ENCODE measurements at regions not wholly inside any gene's neighbourhood (a gene's known extent, or its start where the extent isn't known, plus 50 kb on each side); places are given as distances from the start of the nearest gene placed in this dataset.

GRCh38 chr15:91523596-91523995 lies 329.9 kb upstream of the SLCO3A1 start:
- ATAC-seq (ENCODE audit: low read depth): no peak
- Mint-ChIP-seq H3K36me3 (ENCODE audit: low read depth) (no peaks in the 10 kb centered on the region), H3K4me1 (no peaks in the 10 kb centered on the region), H3K27ac (no peak overlapping the region), H3K4me3 (no peak overlapping the region), H3K9me3 (no peaks in the 10 kb centered on the region), H3K27me3 (peaks cover 10% of the 10 kb centered on the region)
- DNase-seq: no peak
- ChIA-PET POLR2A (no interaction called here), CTCF (no interaction called here)
- intact Hi-C loops (cut with micrococcal nuclease): no loop called here
- no peak for TF ChIP-seq CTCF (IDR thresholded peaks at IDR 0.05)

GRCh38 chr15:91524534-91524933 lies 329.0 kb upstream of the SLCO3A1 start:
- peaks cover 10% of the 10 kb centered on the region for H3K27me3 Mint-ChIP-seq
- intact Hi-C loops (cut with micrococcal nuclease): no loop called here
- ATAC-seq (ENCODE audit: low read depth) (no peak), DNase-seq (no peak)
- ChIA-PET POLR2A (no interaction called here), CTCF (no interaction called here)
- H3K9me3 Mint-ChIP-seq: no peaks in the 10 kb centered on the region
- no peaks in the 10 kb centered on the region for H3K4me1 Mint-ChIP-seq
- H3K27ac Mint-ChIP-seq: no peak overlapping the region
- no peaks in the 10 kb centered on the region for H3K36me3 Mint-ChIP-seq (ENCODE audit: low read depth)
- TF ChIP-seq CTCF (IDR thresholded peaks at IDR 0.05): no peak
- H3K4me3 Mint-ChIP-seq: no peak overlapping the region

GRCh38 chr15:91525751-91526150 lies 327.8 kb upstream of the SLCO3A1 start:
- peaks cover 10% of the 10 kb centered on the region for H3K27me3 Mint-ChIP-seq
- H3K4me3 Mint-ChIP-seq: no peak overlapping the region
- DNase-seq: no peak
- H3K9me3 Mint-ChIP-seq: no peaks in the 10 kb centered on the region
- H3K27ac Mint-ChIP-seq: no peak overlapping the region
- ChIA-PET POLR2A (no interaction called here), CTCF (no interaction called here)
- no peak for TF ChIP-seq CTCF (IDR thresholded peaks at IDR 0.05)
- no peaks in the 10 kb centered on the region for H3K4me1 Mint-ChIP-seq
- intact Hi-C loops (cut with micrococcal nuclease): no loop called here
- no peaks in the 10 kb centered on the region for H3K36me3 Mint-ChIP-seq (ENCODE audit: low read depth)
- no peak for ATAC-seq (ENCODE audit: low read depth)

GRCh38 chr15:91526424-91526823 lies 327.1 kb upstream of the SLCO3A1 start:
- ATAC-seq (ENCODE audit: low read depth) (no peak), DNase-seq (no peak)
- Mint-ChIP-seq H3K27ac (no peak overlapping the region), H3K36me3 (ENCODE audit: low read depth) (no peaks in the 10 kb centered on the region), H3K9me3 (no peaks in the 10 kb centered on the region), H3K4me1 (no peaks in the 10 kb centered on the region), H3K27me3 (peaks cover 10% of the 10 kb centered on the region), H3K4me3 (no peak overlapping the region)
- CTCF ChIA-PET: no interaction called here
- intact Hi-C loops (cut with micrococcal nuclease): no loop called here
- POLR2A ChIA-PET: no interaction called here
- TF ChIP-seq CTCF (IDR thresholded peaks at IDR 0.05): no peak

DNA sequence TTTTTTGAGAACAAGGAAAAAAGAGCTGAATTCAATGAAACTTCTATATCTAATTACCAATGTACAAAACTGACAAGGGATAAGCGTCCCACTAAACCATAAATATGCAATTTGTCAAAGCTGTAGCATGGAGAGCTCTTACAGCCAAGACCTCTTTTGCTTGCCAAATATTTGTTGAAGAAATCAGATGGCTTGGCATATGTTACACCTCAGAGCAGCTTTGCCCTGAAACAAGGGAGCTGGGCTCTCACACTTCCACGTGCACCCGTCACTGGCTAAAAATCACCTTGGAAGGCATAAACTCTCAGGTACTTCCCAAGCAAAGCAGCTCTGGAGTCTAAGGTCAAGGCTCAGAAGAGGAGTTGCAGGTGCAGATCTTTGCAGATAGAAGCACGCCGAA lies 324.7 kb upstream of the SLCO3A1 start:
- no peaks in the 10 kb centered on the region for H3K36me3 Mint-ChIP-seq (ENCODE audit: low read depth)
- ChIA-PET POLR2A (no interaction called here), CTCF (no interaction called here)
- ATAC-seq (ENCODE audit: low read depth) (no peak), DNase-seq (no peak)
- intact Hi-C loops (cut with micrococcal nuclease): no loop called here
- H3K4me3 Mint-ChIP-seq: no peak overlapping the region
- H3K27ac Mint-ChIP-seq: no peak overlapping the region
- H3K9me3 Mint-ChIP-seq: no peaks in the 10 kb centered on the region
- H3K27me3 Mint-ChIP-seq: peaks cover 5% of the 10 kb centered on the region
- no peak for TF ChIP-seq CTCF (IDR thresholded peaks at IDR 0.05)
- H3K4me1 Mint-ChIP-seq: no peaks in the 10 kb centered on the region
